CD4-positive, alpha-beta T cell (primary cell): ENCODE measurements at regions not wholly inside any gene's neighbourhood (a gene's known extent, or its start where the extent isn't known, plus 50 kb on each side); places are given as distances from the start of the nearest gene placed in this dataset.

ENCODE experiments used
- ATAC-seq: fragments of 200-7000 bp; cut with Tn5 transposase; one replicate; pipeline ENCODE4 v1.10.0; 2022; ENCODE audit warnings: mild to moderate bottlenecking; ENCODE audit not compliant: poor library complexity
- CTCF ChIA-PET: fragments of 350-600 bp; sonication (Branson Sonifier 250); formaldehyde crosslinking; loops from one replicate; lab custom pipeline; 2021; ENCODE audit warnings: antibody characterized with exemption, inconsistent platforms; lab: Charles Lee
- POLR2A ChIA-PET: fragments of 350-600 bp; sonication (Branson Sonifier 250); formaldehyde crosslinking; loops from one replicate; lab custom pipeline; 2021; ENCODE audit warnings: antibody characterized with exemption, inconsistent platforms; lab: Charles Lee
- DNase-seq, 14 experiments: peaks; one replicate each; pipeline ENCODE4 v3.0.0-alpha.2; 2013 to 2020; ENCODE audit warnings: mixed read lengths in 2 of 14
- H3K27ac ChIP-seq, 2 donors: one replicate each; pipeline versions ENCODE4 v1.5.1 to v1.7.0; 2013; ENCODE audit warnings: low read length in 2 of 2, low read depth in 1 of 2, mild to moderate bottlenecking in 1 of 2
- H3K27me3 ChIP-seq, 2 experiments: 1 replicate in 1 of 2; 2 replicates in 1 of 2; pipeline versions ENCODE4 v1.6.1 to v1.7.0; 2013; ENCODE audit warnings: low read length in 2 of 2, control low read depth in 1 of 2, mild to moderate bottlenecking in 1 of 2, moderate library complexity in 1 of 2; ENCODE audit not compliant: insufficient read depth in 2 of 2, control insufficient read depth in 1 of 2
- H3K36me3 ChIP-seq: one replicate; pipeline ENCODE4 v1.6.1; 2013; ENCODE audit warnings: low read length, control low read depth; ENCODE audit not compliant: insufficient read depth
- H3K4me1 ChIP-seq: one replicate; pipeline ENCODE4 v1.6.1; 2013; ENCODE audit warnings: low read length, control low read depth; ENCODE audit not compliant: insufficient read depth
- H3K4me3 ChIP-seq: one replicate; pipeline ENCODE4 v1.5.1; 2013; ENCODE audit warnings: mild to moderate bottlenecking, low read length, moderate library complexity
- H3K9me3 ChIP-seq, 2 experiments: 1 replicate in 1 of 2; 2 replicates in 1 of 2; pipeline versions ENCODE4 v1.6.1 to v1.7.0; 2013; ENCODE audit warnings: low read length in 2 of 2, mild to moderate bottlenecking in 2 of 2, control low read depth in 1 of 2, moderate library complexity in 1 of 2; ENCODE audit not compliant: control insufficient read depth in 1 of 2, insufficient read depth in 1 of 2
- H3K27ac Mint-ChIP-seq: one replicate; pipeline ENCODE4 v1.8.0; 2020; ENCODE audit warnings: mixed read lengths
- H3K27me3 Mint-ChIP-seq: one replicate; pipeline ENCODE4 v1.8.0; 2021; ENCODE audit warnings: mixed read lengths
- H3K36me3 Mint-ChIP-seq: one replicate; pipeline ENCODE4 v1.8.0; 2021; ENCODE audit warnings: low read depth, mixed read lengths
- H3K4me1 Mint-ChIP-seq: one replicate; pipeline ENCODE4 v1.8.0; 2021; ENCODE audit warnings: low read depth, mixed read lengths
- H3K4me3 Mint-ChIP-seq: one replicate; pipeline ENCODE4 v1.8.0; 2020; ENCODE audit warnings: mild to moderate bottlenecking, mixed read lengths
- H3K9me3 Mint-ChIP-seq: one replicate; pipeline ENCODE4 v1.8.0; 2020; ENCODE audit warnings: mixed read lengths
- intact Hi-C, 2 experiments: fragments of 100-400 bp; cut with DNase I in 1 of 2; cut with micrococcal nuclease in 1 of 2; formaldehyde crosslinking; loops; one replicate each; pipeline versions ENCODE4 v1.15.1 to v1.9.0; 2023 to 2025; cut with DNase I, micrococcal nuclease
- TF ChIP-seq, protein P1 (sequence below): fragments of 200-600 bp; IDR thresholded peaks from one replicate; pipeline ENCODE4 v1.8.0; 2022; ENCODE audit warnings: antibody characterized with exemption, mild to moderate bottlenecking

DNA sequence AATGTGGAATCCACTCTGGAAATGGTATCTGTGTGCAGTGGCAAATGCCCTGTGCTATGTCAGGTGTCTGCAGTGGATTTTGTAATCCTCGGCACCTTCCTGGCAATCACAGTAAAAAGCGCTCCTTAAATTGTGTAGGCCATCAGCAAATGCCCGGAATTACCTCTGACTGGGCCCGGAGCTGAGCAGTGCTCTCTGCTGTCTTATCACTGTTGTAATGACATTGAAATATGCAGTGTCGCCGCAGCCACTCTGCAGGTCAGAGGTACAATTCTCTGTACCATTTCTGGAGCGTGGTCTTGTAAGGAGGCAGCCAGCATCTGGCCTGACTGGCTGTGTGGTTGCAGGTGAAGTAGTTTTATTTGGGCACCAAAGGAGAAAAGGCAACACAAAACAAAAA is 416.4 kb upstream of the MKI67 start:
- DNase-seq (no peak), ATAC-seq (no peak)
- Histone ChIP-seq H3K4me3 (no peak overlapping the region), H3K27ac (no peak overlapping the region), H3K36me3 (no peaks in the 10 kb centered on the region), H3K27me3 (peaks cover 19 to 44% of the 10 kb centered on the region in 2 experiments), H3K4me1 (no peaks in the 10 kb centered on the region), H3K9me3 (peaks cover 0 to 31% of the 10 kb centered on the region in 2 experiments)
- CTCF ChIA-PET, result no interaction called here
- intact Hi-C loops, result no loop called here
- POLR2A ChIA-PET, result no interaction called here
- no peaks in the 10 kb centered on the region for H3K4me1 Mint-ChIP-seq
- no peaks in the 10 kb centered on the region for H3K9me3 Mint-ChIP-seq
- no peak overlapping the region for H3K27ac Mint-ChIP-seq
- TF ChIP-seq, protein P1, sequence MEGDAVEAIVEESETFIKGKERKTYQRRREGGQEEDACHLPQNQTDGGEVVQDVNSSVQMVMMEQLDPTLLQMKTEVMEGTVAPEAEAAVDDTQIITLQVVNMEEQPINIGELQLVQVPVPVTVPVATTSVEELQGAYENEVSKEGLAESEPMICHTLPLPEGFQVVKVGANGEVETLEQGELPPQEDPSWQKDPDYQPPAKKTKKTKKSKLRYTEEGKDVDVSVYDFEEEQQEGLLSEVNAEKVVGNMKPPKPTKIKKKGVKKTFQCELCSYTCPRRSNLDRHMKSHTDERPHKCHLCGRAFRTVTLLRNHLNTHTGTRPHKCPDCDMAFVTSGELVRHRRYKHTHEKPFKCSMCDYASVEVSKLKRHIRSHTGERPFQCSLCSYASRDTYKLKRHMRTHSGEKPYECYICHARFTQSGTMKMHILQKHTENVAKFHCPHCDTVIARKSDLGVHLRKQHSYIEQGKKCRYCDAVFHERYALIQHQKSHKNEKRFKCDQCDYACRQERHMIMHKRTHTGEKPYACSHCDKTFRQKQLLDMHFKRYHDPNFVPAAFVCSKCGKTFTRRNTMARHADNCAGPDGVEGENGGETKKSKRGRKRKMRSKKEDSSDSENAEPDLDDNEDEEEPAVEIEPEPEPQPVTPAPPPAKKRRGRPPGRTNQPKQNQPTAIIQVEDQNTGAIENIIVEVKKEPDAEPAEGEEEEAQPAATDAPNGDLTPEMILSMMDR, result no peak
- H3K4me3 Mint-ChIP-seq, result no peak overlapping the region
- no peaks in the 10 kb centered on the region for H3K36me3 Mint-ChIP-seq
- peaks cover 61% of the 10 kb centered on the region for H3K27me3 Mint-ChIP-seq

DNA sequence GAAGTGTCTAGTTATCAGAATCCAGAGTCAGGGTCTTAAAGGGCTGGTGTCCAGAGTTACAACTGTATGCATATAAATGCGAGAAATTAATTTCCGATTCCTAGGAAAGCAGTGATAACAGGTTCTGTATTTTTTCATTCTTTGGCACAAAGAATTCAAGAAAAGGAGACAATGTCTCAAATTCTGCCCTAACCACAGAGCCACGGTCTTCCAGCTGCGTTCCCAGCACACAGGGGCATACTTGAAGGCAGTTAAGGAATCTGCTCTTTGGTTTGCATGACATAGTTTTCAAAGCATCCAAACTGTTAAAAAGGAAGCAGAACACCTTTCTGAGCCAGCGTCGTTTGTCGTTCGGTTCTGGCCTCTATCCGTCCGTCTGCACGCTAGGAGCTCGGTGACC is 416.9 kb upstream of the MKI67 start:
- Mint-ChIP-seq H3K9me3 (no peaks in the 10 kb centered on the region), H3K27ac (no peak overlapping the region), H3K36me3 (no peaks in the 10 kb centered on the region), H3K4me1 (no peaks in the 10 kb centered on the region), H3K27me3 (peaks cover 56% of the 10 kb centered on the region), H3K4me3 (no peak overlapping the region)
- H3K27ac ChIP-seq, result no peak overlapping the region
- DNase-seq (no peak), ATAC-seq (no peak)
- CTCF ChIA-PET, result no interaction called here
- no peaks in the 10 kb centered on the region for H3K36me3 ChIP-seq
- H3K4me1 ChIP-seq, result no peaks in the 10 kb centered on the region
- TF ChIP-seq, protein P1, result no peak
- H3K4me3 ChIP-seq, result no peak overlapping the region
- POLR2A ChIA-PET, result no interaction called here
- intact Hi-C loops, result no loop called here
- peaks cover 0 to 31% of the 10 kb centered on the region in 2 experiments for H3K9me3 ChIP-seq
- H3K27me3 ChIP-seq, result peaks cover 15 to 39% of the 10 kb centered on the region in 2 experiments

DNA sequence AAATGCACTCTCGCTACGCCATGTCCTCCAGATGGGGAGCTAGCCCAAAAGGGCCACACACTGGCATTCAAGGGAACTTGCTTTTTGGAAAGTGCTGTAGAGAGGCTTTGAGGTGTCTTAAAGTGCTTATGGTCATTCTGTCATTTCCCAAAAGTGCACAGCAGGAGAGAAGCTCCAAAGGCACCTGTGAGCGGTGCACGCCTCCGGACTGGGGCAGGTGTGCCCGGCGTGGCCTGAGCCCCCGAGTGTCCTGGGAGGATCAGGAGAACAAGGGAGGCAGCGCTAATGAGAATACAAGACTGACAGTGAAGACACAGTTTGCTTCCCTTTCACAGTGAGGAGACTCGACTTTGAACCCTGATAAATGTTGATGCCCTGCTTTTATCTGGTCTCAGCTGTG is 419.0 kb upstream of the MKI67 start:
- H3K4me3 ChIP-seq, result no peak overlapping the region
- H3K27me3 ChIP-seq, result peaks cover 9 to 19% of the 10 kb centered on the region in 2 experiments
- ATAC-seq (no peak), DNase-seq (no peak)
- Mint-ChIP-seq H3K9me3 (peaks cover 2% of the 10 kb centered on the region), H3K4me3 (no peak overlapping the region), H3K27ac (no peak overlapping the region), H3K4me1 (no peaks in the 10 kb centered on the region), H3K27me3 (peaks cover 36% of the 10 kb centered on the region), H3K36me3 (no peaks in the 10 kb centered on the region)
- intact Hi-C loops, result no loop called here
- H3K9me3 ChIP-seq, result peaks cover 0 to 26% of the 10 kb centered on the region in 2 experiments
- no peaks in the 10 kb centered on the region for H3K4me1 ChIP-seq
- H3K27ac ChIP-seq, result no peak overlapping the region
- POLR2A ChIA-PET, result no interaction called here
- TF ChIP-seq, protein P1, result no peak
- H3K36me3 ChIP-seq, result no peaks in the 10 kb centered on the region
- CTCF ChIA-PET, result no interaction called here
